Embryonic facial prominence (tissue), 1 donor: ENCODE measurements at regions not wholly inside any gene's neighbourhood (a gene's known extent, or its start where the extent isn't known, plus 50 kb on each side); places are given as distances from the start of the nearest gene placed in this dataset.
"Not testable (repeated sequence)": the region's sequence is repeated elsewhere in the genome, so short reads cannot be mapped to it uniquely, and the experiment has no call there.

Experiments
- DNase-seq: peaks from one replicate; pipeline ENCODE4 v3.0.0-alpha.2; 2016; ENCODE audit errors: extremely low spot score

GRCh38 chr5:164289526-164289925 lies 784.1 kb downstream of the MAT2B start:
- DNase-seq = no peak

- DNase-seq = no peak
Measured at GRCh38 chr5:164296603-164297080, 791.2 kb downstream of the MAT2B start.

GRCh38 chr5:164298165-164298564 lies 792.7 kb downstream of the MAT2B start:
- no peak for DNase-seq

- DNase-seq = no peak
Measured at GRCh38 chr5:164300295-164300694, 794.9 kb downstream of the MAT2B start.

DNA sequence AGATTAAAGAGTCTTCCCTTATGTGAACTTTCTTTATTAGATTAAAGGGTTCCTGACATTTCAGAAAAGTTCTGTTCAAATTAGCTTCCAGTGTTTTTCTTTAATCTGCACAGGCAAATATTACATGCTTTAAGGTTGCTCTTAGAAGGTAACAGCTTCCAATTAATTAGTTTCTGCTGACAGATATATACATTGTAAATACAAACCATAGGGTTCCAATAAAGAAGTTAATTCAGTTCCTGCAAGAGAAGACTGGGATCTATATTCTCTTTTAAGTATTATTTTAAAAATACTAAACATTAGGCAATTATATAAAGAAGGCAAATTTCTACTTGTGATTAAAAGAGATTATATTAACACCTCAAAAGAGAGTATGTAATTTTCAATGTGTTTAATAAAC lies 795.7 kb downstream of the MAT2B start:
- DNase-seq = no peak

DNA sequence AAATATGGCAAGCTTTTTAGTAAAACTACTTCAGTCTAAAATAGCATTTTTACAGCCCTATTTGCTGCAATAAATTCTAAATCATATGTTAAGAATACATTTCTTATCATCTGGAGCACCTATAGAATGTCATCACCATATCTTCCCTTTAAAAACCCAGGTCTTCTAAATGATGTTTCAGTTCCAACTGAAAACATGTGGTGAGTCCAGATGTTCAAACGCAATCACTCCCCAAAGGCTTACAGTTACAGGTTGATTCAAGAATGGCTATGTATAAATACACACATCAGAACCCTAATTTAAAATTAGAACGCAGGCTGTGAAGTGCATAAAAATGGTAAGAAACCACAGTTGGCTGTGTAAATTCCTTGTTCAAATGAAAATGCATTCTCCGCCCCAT lies 796.3 kb downstream of the MAT2B start:
- DNase-seq = no peak

DNA sequence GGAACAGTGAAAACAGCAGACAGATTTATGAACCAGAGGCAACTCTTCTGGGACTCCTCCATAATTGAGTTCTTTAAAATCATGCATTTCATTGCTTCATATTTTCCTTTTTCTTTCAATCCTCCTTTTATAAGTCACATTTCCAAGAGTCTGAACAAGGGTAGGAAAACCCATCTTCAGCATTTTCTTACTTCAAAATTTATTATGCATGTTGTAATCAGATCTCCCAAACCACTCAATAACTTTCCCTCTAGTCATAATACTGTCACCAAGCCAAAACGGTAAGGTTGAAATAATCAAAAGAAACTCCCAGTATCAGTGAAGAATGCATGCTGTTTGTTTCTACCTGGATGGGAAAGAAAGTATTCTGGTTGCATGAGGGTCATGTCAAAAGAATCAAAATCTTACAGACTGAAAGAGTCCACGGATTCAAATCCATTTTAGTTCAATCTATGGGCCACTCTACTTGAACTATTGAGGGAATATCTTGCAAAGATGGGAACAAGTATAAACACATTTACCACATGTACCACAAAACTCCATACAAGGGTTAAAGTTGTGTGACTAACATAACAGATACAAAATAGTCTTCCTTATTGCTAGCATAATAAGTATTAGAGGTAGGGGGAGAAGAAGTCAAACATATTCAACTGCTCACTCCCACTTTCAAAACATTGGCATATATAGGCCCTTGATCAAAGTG lies 797.3 kb downstream of the MAT2B start:
- DNase-seq = no peak

DNA sequence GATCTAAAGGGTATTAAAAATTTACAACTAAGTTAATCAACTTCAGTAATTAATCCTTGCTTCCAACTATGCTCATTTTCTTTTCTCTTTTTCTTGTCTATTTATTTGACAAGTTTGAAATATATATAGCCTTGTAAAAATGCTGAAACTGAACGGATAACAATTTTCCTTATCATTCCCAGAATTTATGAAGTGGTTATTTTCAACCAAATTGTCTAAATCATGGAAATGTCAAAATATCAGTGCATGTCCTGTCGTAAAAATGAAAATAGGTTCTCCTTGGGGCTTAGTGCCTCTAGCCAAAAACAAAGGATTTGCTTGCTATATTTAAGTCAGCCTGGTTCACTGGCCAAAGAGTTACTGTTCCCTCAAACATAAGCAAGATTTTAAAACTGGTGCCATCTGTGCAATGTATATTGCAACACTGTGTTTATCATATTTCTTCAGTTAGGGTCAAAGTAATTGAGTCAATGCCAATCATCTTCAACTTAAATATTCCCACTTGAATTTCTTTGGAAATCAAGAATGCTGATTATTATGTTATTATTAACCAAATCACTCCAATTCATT lies 798.3 kb downstream of the MAT2B start:
- no peak for DNase-seq

GRCh38 chr5:164306662-164307061 lies 801.2 kb downstream of the MAT2B start:
- DNase-seq = no peak

GRCh38 chr5:164312801-164313200 lies 807.4 kb downstream of the MAT2B start:
- no peak for DNase-seq

GRCh38 chr5:164317676-164318075 lies 812.3 kb downstream of the MAT2B start:
- DNase-seq = no peak

DNA sequence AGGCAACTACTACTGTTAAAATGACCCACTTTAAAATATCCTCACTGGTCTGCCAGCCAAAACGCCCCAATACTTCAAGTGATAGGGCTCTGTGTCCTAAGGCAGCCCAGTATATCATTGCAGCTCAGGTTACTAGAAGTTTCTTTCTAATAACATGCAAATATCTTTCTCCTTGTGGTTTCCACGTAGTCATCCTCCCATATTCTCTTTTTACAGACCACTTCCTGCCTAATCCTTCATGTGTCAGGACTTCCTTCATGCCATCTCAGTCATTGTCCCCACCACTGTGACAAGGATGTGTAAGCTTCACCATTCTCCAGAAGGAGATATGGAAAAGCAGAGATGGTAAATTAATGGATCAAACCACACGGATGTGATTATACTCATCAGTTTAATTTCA lies 813.7 kb downstream of the MAT2B start:
- DNase-seq = no peak

- no peak for DNase-seq
Measured at GRCh38 chr5:164324239-164324638, 818.8 kb downstream of the MAT2B start.

DNA sequence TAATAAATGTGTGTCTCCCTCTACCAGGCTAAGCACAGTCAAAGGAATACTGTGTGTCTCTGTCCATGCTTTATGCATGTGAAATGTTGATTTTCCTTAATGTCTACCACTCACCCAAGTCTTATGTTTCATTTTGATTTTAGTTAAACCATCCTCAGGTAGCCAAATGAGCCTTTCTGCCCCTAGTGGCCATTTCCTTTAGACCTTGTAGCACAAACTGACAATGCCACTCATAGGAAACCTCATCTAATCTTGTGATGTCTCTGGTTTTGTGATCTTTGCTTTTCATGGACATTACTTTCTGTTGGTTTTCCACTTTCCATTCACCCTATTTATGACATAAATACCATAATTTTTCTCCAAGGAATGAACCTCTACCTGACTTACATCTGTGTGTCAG lies 820.8 kb downstream of the MAT2B start:
- no peak for DNase-seq

DNA sequence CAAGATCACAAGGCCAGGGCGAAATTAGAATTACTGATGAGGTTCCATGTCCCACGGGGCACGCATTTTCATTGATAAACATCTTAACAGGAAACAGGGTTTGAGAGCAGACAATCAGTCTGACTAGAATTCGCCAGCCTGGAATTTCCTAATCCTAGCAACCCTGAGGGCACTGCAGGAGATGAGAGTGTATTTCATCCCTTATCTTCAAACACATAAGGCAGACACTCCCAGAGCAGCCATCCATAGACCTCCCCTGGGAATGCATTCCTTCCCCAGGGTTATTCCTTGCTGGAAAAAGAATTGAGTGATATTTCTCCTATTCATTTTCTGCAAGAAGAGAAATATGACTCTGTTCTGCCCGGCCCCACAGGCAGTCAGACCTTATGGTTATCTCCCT lies 821.7 kb downstream of the MAT2B start:
- not testable (repeated sequence) for DNase-seq

DNA sequence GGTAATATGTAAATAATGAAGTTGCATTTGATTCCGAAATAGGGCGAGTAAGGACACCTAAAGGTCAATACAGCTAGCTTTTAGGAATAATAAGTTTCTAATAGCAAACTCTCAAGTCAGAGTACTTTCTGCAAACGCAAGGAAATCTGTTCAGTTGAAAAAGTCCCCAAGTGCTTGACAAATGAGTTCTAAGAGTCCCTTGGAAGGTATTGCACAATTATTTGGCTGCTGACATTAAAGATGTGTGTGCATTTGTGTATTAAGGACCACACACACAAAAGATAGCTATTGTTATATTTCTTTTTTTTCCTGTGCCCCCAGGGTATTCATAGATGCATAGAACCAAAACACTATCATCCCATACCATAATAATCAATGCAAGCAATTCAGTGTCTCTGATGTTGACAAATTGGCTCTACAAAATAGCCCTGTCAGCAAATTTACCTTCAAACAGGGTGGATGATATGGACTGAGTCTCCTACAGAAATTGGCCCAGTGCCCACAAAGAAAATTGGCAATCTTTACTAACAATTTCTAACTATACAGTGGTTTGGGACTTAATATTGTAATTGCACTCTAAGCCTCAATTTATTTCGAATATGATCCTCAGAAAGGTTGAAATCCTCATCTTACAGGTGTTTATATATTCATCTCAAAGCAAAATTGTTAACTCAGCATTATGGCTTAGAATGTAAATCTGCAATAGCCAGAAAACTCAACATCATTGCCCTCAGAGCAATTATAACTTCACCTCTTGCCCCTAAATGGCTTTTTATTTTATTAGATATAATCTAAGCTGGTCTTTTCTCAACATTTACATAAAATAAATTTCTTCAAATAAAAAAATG lies 827.2 kb downstream of the MAT2B start:
- DNase-seq = no peak

GRCh38 chr5:164335837-164336236 lies 830.4 kb downstream of the MAT2B start:
- no peak for DNase-seq

GRCh38 chr5:164336276-164336675 lies 830.9 kb downstream of the MAT2B start:
- no peak for DNase-seq

DNA sequence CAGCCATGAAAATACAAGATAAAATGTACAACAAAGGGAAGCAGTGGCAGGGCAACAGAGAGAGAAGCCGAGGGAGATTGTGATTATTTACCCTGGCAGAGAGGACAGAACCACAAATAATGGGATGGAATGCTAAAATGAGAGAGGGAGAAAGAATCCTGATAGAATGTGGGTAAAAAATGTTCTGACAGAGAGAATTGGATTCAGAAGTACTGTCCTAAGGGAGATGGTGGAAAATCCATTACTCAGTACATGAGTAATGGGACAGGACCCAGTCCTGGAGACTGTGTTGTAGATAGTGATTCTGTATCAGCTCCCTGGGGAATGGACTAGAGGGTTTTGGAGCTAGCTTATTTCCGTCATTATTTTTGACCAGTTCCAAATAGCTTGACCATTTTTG lies 831.5 kb downstream of the MAT2B start:
- no peak for DNase-seq

DNA sequence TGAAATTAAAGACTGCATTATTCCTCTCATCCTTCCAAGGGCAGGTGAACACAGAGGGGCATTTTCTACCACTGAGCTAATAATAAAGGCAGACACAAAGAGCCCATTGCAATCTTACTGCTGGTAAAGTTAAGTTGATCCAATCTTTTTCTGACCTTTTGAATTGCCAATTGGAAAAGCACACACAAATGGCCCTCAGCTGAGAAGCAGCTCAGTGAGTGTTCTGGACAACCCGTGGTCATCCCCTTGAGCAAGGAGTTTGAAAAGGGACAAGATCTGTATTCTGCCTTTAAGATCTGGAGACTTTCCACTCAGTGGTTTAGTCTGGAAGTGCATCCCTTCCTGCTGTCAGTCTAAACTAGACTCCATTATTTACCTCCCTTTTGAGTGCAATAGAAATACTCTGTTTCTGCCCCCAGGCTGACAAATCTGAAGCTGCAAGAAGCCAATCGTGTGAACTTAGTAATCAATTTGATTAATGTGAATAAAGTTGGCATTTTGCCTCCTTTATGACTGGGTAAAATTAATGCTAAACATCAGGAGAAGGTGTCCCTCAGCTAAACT lies 835.7 kb downstream of the MAT2B start:
- no peak for DNase-seq

DNA sequence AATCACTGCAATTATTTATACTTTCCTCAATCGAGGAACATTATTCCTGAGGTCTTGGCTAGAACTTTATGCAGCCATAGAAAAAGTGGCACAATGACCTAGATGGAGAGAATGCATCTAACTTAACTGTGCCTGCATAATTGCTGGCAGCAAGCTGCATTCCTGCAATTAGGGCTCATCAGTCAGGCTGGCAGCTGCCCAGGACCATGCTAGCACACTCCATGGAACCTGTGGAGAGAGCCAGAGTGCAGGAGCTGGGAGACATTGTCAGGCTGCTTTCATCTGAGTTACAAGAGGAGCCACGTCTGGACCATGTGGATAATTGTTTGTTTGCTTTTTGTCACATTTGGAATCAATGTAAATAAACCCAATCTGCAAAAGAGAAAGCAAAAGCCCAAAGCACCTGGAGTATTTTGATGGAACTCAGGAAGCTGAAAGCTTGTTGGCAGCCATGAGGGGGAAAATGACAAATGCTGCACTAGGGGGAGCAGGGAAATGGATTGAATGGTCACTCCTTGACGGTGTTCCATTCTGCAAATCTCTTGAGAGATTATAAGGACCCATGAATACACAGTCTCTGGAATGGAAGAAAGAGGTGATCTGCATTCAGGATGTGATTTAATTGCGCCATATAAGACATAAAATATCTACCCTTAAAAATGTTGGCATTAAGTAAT lies 839.9 kb downstream of the MAT2B start:
- DNase-seq = no peak

DNA sequence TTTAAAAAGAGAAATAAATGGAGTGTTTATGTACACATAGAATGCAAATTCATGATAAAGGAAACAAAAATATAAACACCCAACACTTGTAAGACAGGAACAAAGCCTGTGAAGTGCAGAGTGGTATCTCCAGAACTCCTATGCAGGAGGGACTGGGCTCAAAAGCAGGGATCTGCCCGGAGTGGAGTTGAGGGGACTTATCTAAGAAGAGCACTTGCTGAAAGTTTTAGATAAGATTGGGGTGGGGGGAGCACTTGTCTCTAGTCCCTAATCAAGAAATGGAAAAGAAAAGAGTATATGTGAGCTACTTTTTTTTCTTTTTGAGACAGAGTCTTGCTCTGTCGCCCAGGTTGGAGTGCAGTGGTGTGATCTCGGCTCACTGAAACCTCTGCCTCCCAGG lies 840.4 kb downstream of the MAT2B start:
- DNase-seq = no peak
